ENCODE measurements at regions not wholly inside any gene's neighbourhood (a gene's known extent, or its start where the extent isn't known, plus 50 kb on each side); places are given as distances from the start of the nearest gene placed in this dataset.

DNA sequence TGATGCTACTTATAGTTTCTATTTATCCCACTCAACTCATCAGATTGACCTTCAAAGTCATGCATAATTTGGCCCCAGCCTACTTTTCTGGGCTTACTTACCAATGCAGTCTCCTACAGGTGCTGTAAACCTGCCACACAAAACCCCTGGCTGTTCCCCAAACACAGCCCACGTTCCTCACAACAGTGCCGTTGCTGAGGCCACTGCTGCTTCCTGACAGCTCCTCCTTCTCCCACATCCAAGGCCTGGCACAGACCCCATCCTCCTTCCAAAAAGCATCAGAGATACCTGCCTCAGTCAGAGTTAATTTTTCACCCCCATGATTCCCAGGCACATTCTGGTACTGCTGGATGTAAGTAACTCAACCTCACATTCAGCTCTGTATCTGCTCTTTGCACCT is 68.1 kb upstream of the SIMC1 start:
- intact Hi-C loops (cut with micrococcal nuclease; ENCODE audit: unreplicated experiment): no loop called here
- no TSS peak for BruUV-seq (replicated peaks)
- Histone ChIP-seq H3K27me3 (replicated peaks; ENCODE audit: insufficient read depth, low read depth, low read length, poor library complexity) (peaks cover 19% of the 10 kb centered on the region), H3K4me3 (ENCODE audit: low read depth, low read length, poor library complexity, severe bottlenecking) (no peak overlapping the region), H3K27ac (ENCODE audit: low read depth, low read length, poor library complexity, severe bottlenecking) (no peak overlapping the region), H3K9me3 (ENCODE audit: low read depth, low read length, poor library complexity, severe bottlenecking) (no peaks in the 10 kb centered on the region), H3K36me3 (ENCODE audit: insufficient read depth, low read length, poor library complexity, severe bottlenecking) (no peaks in the 10 kb centered on the region), H3K4me1 (ENCODE audit: insufficient read depth, low read length, poor library complexity, severe bottlenecking) (no peaks in the 10 kb centered on the region)
- no peak for DNase-seq (ENCODE audit: low spot score)
- CTCF ChIA-PET: no interaction called here
- POLR2A ChIA-PET (ENCODE audit: low non-redundant PET): no interaction called here
- TF ChIP-seq CTCF (conservative IDR thresholded peaks at IDR 0.05; ENCODE audit: low read depth, low read length) (no peak), EZH2 (IDR thresholded peaks at IDR 0.05; ENCODE audit: borderline replicate concordance, low read depth, low read length, poor library complexity, severe bottlenecking) (no peak)

DNA sequence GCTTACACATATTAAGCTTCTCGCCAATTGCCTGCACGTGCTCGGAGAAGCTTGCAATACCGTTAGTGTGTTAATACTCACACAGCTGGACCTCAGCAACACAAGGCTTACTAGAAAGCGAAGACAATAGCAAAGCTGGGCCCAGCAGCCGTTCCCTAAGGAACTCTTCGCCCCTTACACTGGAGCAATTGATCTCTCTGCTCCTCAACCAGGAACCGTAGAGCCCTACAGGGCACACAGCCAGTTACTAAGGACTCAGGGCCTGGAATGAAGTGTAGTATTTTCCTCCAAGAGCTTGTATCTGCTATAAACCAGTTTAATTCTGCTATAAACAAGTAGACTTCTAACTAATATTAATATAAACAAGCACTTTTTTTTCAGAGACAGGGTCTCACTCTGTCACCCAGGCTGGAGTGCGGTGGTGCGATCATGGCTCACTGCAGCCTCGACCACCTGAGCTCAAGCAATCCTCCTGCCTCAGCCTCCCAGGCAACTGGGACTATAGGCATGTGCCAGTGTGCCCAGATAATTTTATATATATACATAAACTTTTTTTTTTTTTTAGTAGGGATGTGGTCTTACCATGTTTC is 67.0 kb upstream of the SIMC1 start:
- no TSS peak for BruUV-seq (replicated peaks)
- TF ChIP-seq CTCF (conservative IDR thresholded peaks at IDR 0.05; ENCODE audit: low read depth, low read length): no peak
- no peak for TF ChIP-seq EZH2 (IDR thresholded peaks at IDR 0.05; ENCODE audit: borderline replicate concordance, low read depth, low read length, poor library complexity, severe bottlenecking)
- CTCF ChIA-PET: no interaction called here
- Histone ChIP-seq H3K4me3 (ENCODE audit: low read depth, low read length, poor library complexity, severe bottlenecking) (no peak overlapping the region), H3K27me3 (replicated peaks; ENCODE audit: insufficient read depth, low read depth, low read length, poor library complexity) (peaks cover 28% of the 10 kb centered on the region), H3K4me1 (ENCODE audit: insufficient read depth, low read length, poor library complexity, severe bottlenecking) (no peaks in the 10 kb centered on the region), H3K27ac (ENCODE audit: low read depth, low read length, poor library complexity, severe bottlenecking) (no peak overlapping the region), H3K36me3 (ENCODE audit: insufficient read depth, low read length, poor library complexity, severe bottlenecking) (no peaks in the 10 kb centered on the region), H3K9me3 (ENCODE audit: low read depth, low read length, poor library complexity, severe bottlenecking) (no peaks in the 10 kb centered on the region)
- DNase-seq (ENCODE audit: low spot score): no peak
- intact Hi-C loops (cut with micrococcal nuclease; ENCODE audit: unreplicated experiment): no loop called here
- POLR2A ChIA-PET (ENCODE audit: low non-redundant PET): no interaction called here

GRCh38 chr5:176172246-176172645 is 66.0 kb upstream of the SIMC1 start:
- Histone ChIP-seq H3K27ac (ENCODE audit: low read depth, low read length, poor library complexity, severe bottlenecking) (no peak overlapping the region), H3K4me3 (ENCODE audit: low read depth, low read length, poor library complexity, severe bottlenecking) (no peak overlapping the region), H3K4me1 (ENCODE audit: insufficient read depth, low read length, poor library complexity, severe bottlenecking) (no peaks in the 10 kb centered on the region), H3K9me3 (ENCODE audit: low read depth, low read length, poor library complexity, severe bottlenecking) (no peaks in the 10 kb centered on the region), H3K36me3 (ENCODE audit: insufficient read depth, low read length, poor library complexity, severe bottlenecking) (no peaks in the 10 kb centered on the region), H3K27me3 (replicated peaks; ENCODE audit: insufficient read depth, low read depth, low read length, poor library complexity) (peaks cover 29% of the 10 kb centered on the region)
- ChIA-PET POLR2A (ENCODE audit: low non-redundant PET) (no interaction called here), CTCF (no interaction called here)
- no peak for TF ChIP-seq CTCF (conservative IDR thresholded peaks at IDR 0.05; ENCODE audit: low read depth, low read length)
- BruUV-seq (replicated peaks): no TSS peak
- intact Hi-C loops (cut with micrococcal nuclease; ENCODE audit: unreplicated experiment): no loop called here
- no peak for DNase-seq (ENCODE audit: low spot score)

Data from A673 (cell line).